ENCODE measurements at regions not wholly inside any gene's neighbourhood (a gene's known extent, or its start where the extent isn't known, plus 50 kb on each side); places are given as distances from the start of the nearest gene placed in this dataset.

GRCh38 chr14:36465178-36465577 lies 54.9 kb downstream of the NKX2-1 start:
- no peak overlapping the region for H3K27ac ChIP-seq
- TF ChIP-seq CTCF (IDR thresholded peaks at IDR 0.05; ENCODE audit: low read depth, low read length), result no peak
- H3K36me3 ChIP-seq, result no peaks in the 10 kb centered on the region
- no peaks in the 10 kb centered on the region for H3K9me3 ChIP-seq (ENCODE audit: low read depth)
- DNase-seq (ENCODE audit: low read depth in 1 of 2, low spot score in 1 of 2), result no peak
- no peak overlapping the region for H3K4me3 ChIP-seq
- H3K27me3 ChIP-seq, result peaks cover 29% of the 10 kb centered on the region
- H3K4me1 ChIP-seq (ENCODE audit: low read depth), result no peaks in the 10 kb centered on the region

GRCh38 chr14:36462890-36463289 lies 57.1 kb downstream of the NKX2-1 start:
- no peaks in the 10 kb centered on the region for H3K4me1 ChIP-seq (ENCODE audit: low read depth)
- no peak for TF ChIP-seq CTCF (IDR thresholded peaks at IDR 0.05; ENCODE audit: low read depth, low read length)

GRCh38 chr14:36455241-36455627 lies 64.8 kb downstream of the NKX2-1 start:
- no peaks in the 10 kb centered on the region for H3K27me3 ChIP-seq
- H3K36me3 ChIP-seq, result no peaks in the 10 kb centered on the region
- H3K4me1 ChIP-seq (ENCODE audit: low read depth), result peaks cover 5% of the 10 kb centered on the region
- TF ChIP-seq CTCF (IDR thresholded peaks at IDR 0.05; ENCODE audit: low read depth, low read length), result no peak
- H3K4me3 ChIP-seq, result no peak overlapping the region
- DNase-seq (ENCODE audit: low read depth in 1 of 2, low spot score in 1 of 2), result no peak
- H3K9me3 ChIP-seq (ENCODE audit: low read depth), result no peaks in the 10 kb centered on the region
- H3K27ac ChIP-seq, result no peak overlapping the region

More at GRCh38 chr14:36462890-36463289, 57.1 kb downstream of the NKX2-1 start:
- DNase-seq (ENCODE audit: low read depth in 1 of 2, low spot score in 1 of 2), result no peak
- no peaks in the 10 kb centered on the region for H3K36me3 ChIP-seq
- H3K4me3 ChIP-seq, result no peak overlapping the region
- H3K27me3 ChIP-seq, result peaks cover 25% of the 10 kb centered on the region
- no peaks in the 10 kb centered on the region for H3K9me3 ChIP-seq (ENCODE audit: low read depth)
- no peak overlapping the region for H3K27ac ChIP-seq

GRCh38 chr14:36454599-36455240 lies 65.3 kb downstream of the NKX2-1 start:
- TF ChIP-seq CTCF (IDR thresholded peaks at IDR 0.05; ENCODE audit: low read depth, low read length), result no peak
- Histone ChIP-seq H3K9me3 (ENCODE audit: low read depth) (no peaks in the 10 kb centered on the region), H3K27me3 (no peaks in the 10 kb centered on the region), H3K36me3 (no peaks in the 10 kb centered on the region), H3K27ac (no peak overlapping the region), H3K4me1 (ENCODE audit: low read depth) (peaks cover 5% of the 10 kb centered on the region), H3K4me3 (no peak overlapping the region)
- no peak for DNase-seq (ENCODE audit: low read depth in 1 of 2, low spot score in 1 of 2)

- TF ChIP-seq CTCF (IDR thresholded peaks at IDR 0.05; ENCODE audit: low read depth, low read length), result no peak
- DNase-seq (ENCODE audit: low read depth in 1 of 2, low spot score in 1 of 2), result no peak
- Histone ChIP-seq H3K27ac (no peak overlapping the region), H3K4me1 (ENCODE audit: low read depth) (peaks cover 5% of the 10 kb centered on the region), H3K27me3 (no peaks in the 10 kb centered on the region), H3K4me3 (no peak overlapping the region), H3K36me3 (no peaks in the 10 kb centered on the region), H3K9me3 (ENCODE audit: low read depth) (no peaks in the 10 kb centered on the region)
These were observed 67.2 kb downstream of the NKX2-1 start for GRCh38 chr14:36452860-36453259.
